ENCODE measurements at regions not wholly inside any gene's neighbourhood (a gene's known extent, or its start where the extent isn't known, plus 50 kb on each side); places are given as distances from the start of the nearest gene placed in this dataset.

- Histone ChIP-seq H3K4me3 (ENCODE audit: insufficient read depth, low read length) (no peak overlapping the region), H3K9me3 (ENCODE audit: low read depth, low read length) (no peaks in the 10 kb centered on the region), H3K79me2 (ENCODE audit: insufficient read depth, low read length) (no peaks in the 10 kb centered on the region), H3K36me3 (ENCODE audit: insufficient read depth, low read length) (no peaks in the 10 kb centered on the region), H3K27me3 (ENCODE audit: insufficient read depth, low read length) (no peaks in the 10 kb centered on the region), H3K4me2 (ENCODE audit: insufficient read depth, low read length) (no peak overlapping the region), H4K20me1 (ENCODE audit: insufficient read depth, low read length) (no peaks in the 10 kb centered on the region), H3K27ac (ENCODE audit: low read depth, low read length) (no peak overlapping the region), H3K4me1 (ENCODE audit: insufficient read depth, low read length) (peaks cover 14% of the 10 kb centered on the region), H2AFZ (ENCODE audit: low read length) (no peak overlapping the region)
- DNase-seq (ENCODE audit: insufficient read length, low spot score, missing footprints), result no peak
- no peak for TF ChIP-seq CTCF (IDR thresholded peaks at IDR 0.05; ENCODE audit: extremely low read depth, low read depth, low read length)
Measured at GRCh38 chr3:177474652-177475355, 277.5 kb upstream of the TBL1XR1 start.

GRCh38 chr3:177475356-177475665 lies 278.0 kb upstream of the TBL1XR1 start:
- Histone ChIP-seq H3K4me3 (ENCODE audit: insufficient read depth, low read length) (no peak overlapping the region), H3K4me2 (ENCODE audit: insufficient read depth, low read length) (no peak overlapping the region), H2AFZ (ENCODE audit: low read length) (peak overlapping the region; percentile 3), H3K4me1 (ENCODE audit: insufficient read depth, low read length) (peaks cover 14% of the 10 kb centered on the region), H3K27ac (ENCODE audit: low read depth, low read length) (no peak overlapping the region), H3K9me3 (ENCODE audit: low read depth, low read length) (no peaks in the 10 kb centered on the region), H3K79me2 (ENCODE audit: insufficient read depth, low read length) (no peaks in the 10 kb centered on the region), H4K20me1 (ENCODE audit: insufficient read depth, low read length) (no peaks in the 10 kb centered on the region), H3K36me3 (ENCODE audit: insufficient read depth, low read length) (no peaks in the 10 kb centered on the region), H3K27me3 (ENCODE audit: insufficient read depth, low read length) (no peaks in the 10 kb centered on the region)
- TF ChIP-seq CTCF (IDR thresholded peaks at IDR 0.05; ENCODE audit: extremely low read depth, low read depth, low read length), result no peak
- DNase-seq (ENCODE audit: insufficient read length, low spot score, missing footprints), result no peak

- TF ChIP-seq CTCF (IDR thresholded peaks at IDR 0.05; ENCODE audit: extremely low read depth, low read depth, low read length), result no peak
- H3K4me3 ChIP-seq (ENCODE audit: insufficient read depth, low read length), result no peak overlapping the region
Measured at GRCh38 chr3:177476495-177476894, 279.2 kb upstream of the TBL1XR1 start.

GRCh38 chr3:177476921-177477435 lies 279.7 kb upstream of the TBL1XR1 start:
- Histone ChIP-seq H4K20me1 (ENCODE audit: insufficient read depth, low read length) (no peaks in the 10 kb centered on the region), H3K4me3 (ENCODE audit: insufficient read depth, low read length) (no peak overlapping the region), H3K27me3 (ENCODE audit: insufficient read depth, low read length) (no peaks in the 10 kb centered on the region), H3K27ac (ENCODE audit: low read depth, low read length) (no peak overlapping the region), H3K9me3 (ENCODE audit: low read depth, low read length) (no peaks in the 10 kb centered on the region), H3K4me1 (ENCODE audit: insufficient read depth, low read length) (peaks cover 14% of the 10 kb centered on the region), H2AFZ (ENCODE audit: low read length) (no peak overlapping the region), H3K79me2 (ENCODE audit: insufficient read depth, low read length) (no peaks in the 10 kb centered on the region), H3K4me2 (ENCODE audit: insufficient read depth, low read length) (no peak overlapping the region), H3K36me3 (ENCODE audit: insufficient read depth, low read length) (no peaks in the 10 kb centered on the region)
- TF ChIP-seq CTCF (IDR thresholded peaks at IDR 0.05; ENCODE audit: extremely low read depth, low read depth, low read length), result no peak
- no peak for DNase-seq (ENCODE audit: insufficient read length, low spot score, missing footprints)

More at GRCh38 chr3:177476495-177476894, 279.2 kb upstream of the TBL1XR1 start:
- peaks cover 14% of the 10 kb centered on the region for H3K4me1 ChIP-seq (ENCODE audit: insufficient read depth, low read length)
- H3K79me2 ChIP-seq (ENCODE audit: insufficient read depth, low read length), result no peaks in the 10 kb centered on the region
- H3K9me3 ChIP-seq (ENCODE audit: low read depth, low read length), result no peaks in the 10 kb centered on the region
- no peaks in the 10 kb centered on the region for H4K20me1 ChIP-seq (ENCODE audit: insufficient read depth, low read length)
- H3K4me2 ChIP-seq (ENCODE audit: insufficient read depth, low read length), result no peak overlapping the region
- H3K27ac ChIP-seq (ENCODE audit: low read depth, low read length), result no peak overlapping the region
- no peaks in the 10 kb centered on the region for H3K27me3 ChIP-seq (ENCODE audit: insufficient read depth, low read length)
- H2AFZ ChIP-seq (ENCODE audit: low read length), result no peak overlapping the region
- DNase-seq (ENCODE audit: insufficient read length, low spot score, missing footprints), result no peak
- no peaks in the 10 kb centered on the region for H3K36me3 ChIP-seq (ENCODE audit: insufficient read depth, low read length)

Data from osteoblast (primary cell).